Cardiac muscle cell (in vitro differentiated cells and primary cell): ENCODE measurements at regions not wholly inside any gene's neighbourhood (a gene's known extent, or its start where the extent isn't known, plus 50 kb on each side); places are given as distances from the start of the nearest gene placed in this dataset.
A peak's percentile ranks its signal among the peaks of the same experiment; 100 is the strongest.

Experiments
- DNase-seq, 2 donors: peaks; one replicate each; pipeline versions ENCODE4 v3.0.0 to v3.0.0-alpha.2; 2010 to 2017; ENCODE audit warnings: low read depth in 1 of 2, low spot score in 1 of 2
- H3K27ac ChIP-seq: fragments of 200-600 bp; sonication (generic); 2 replicates; pipeline ENCODE4 v1.5.1; 2016
- H3K27me3 ChIP-seq: fragments of 200-600 bp; sonication (generic); 2 replicates; pipeline ENCODE4 v1.6.0; 2016; ENCODE audit warnings: control low read depth
- H3K36me3 ChIP-seq: fragments of 200-600 bp; sonication (generic); 2 replicates; pipeline ENCODE4 v1.5.1; 2016; ENCODE audit warnings: control low read depth
- H3K4me1 ChIP-seq: fragments of 200-600 bp; sonication (generic); 2 replicates; pipeline ENCODE4 v1.8.1; 2017; ENCODE audit warnings: low read depth, mild to moderate bottlenecking, mixed run types
- H3K4me3 ChIP-seq: fragments of 200-600 bp; sonication (generic); 2 replicates; pipeline ENCODE4 v1.5.1; 2016; ENCODE audit warnings: mild to moderate bottlenecking
- H3K9me3 ChIP-seq: fragments of 200-600 bp; sonication (generic); 2 replicates; pipeline ENCODE4 v1.5.1; 2017; ENCODE audit warnings: low read depth, mild to moderate bottlenecking, control low read depth
- CTCF ChIP-seq: IDR thresholded peaks from 2 replicates; pipeline ENCODE4 v1.5.1; 2012; ENCODE audit warnings: low read depth, mild to moderate bottlenecking, low read length

GRCh38 chr3:73681610-73682009 is 56.9 kb upstream of the PDZRN3 start:
- Histone ChIP-seq H3K27ac (no peak overlapping the region), H3K36me3 (no peaks in the 10 kb centered on the region), H3K27me3 (no peaks in the 10 kb centered on the region), H3K4me1 (no peaks in the 10 kb centered on the region), H3K4me3 (no peak overlapping the region), H3K9me3 (no peaks in the 10 kb centered on the region)
- no peak for TF ChIP-seq CTCF
- DNase-seq: peak in 1 of 2 donors; percentile 28

- DNase-seq: no peak
- no peaks in the 10 kb centered on the region for H3K27me3 ChIP-seq
- no peak overlapping the region for H3K4me3 ChIP-seq
- no peak overlapping the region for H3K27ac ChIP-seq
- H3K9me3 ChIP-seq: no peaks in the 10 kb centered on the region
- no peak for TF ChIP-seq CTCF
- no peaks in the 10 kb centered on the region for H3K36me3 ChIP-seq
- H3K4me1 ChIP-seq: no peaks in the 10 kb centered on the region
Observed at GRCh38 chr3:73681198-73681597, 56.5 kb upstream of the PDZRN3 start.

DNA sequence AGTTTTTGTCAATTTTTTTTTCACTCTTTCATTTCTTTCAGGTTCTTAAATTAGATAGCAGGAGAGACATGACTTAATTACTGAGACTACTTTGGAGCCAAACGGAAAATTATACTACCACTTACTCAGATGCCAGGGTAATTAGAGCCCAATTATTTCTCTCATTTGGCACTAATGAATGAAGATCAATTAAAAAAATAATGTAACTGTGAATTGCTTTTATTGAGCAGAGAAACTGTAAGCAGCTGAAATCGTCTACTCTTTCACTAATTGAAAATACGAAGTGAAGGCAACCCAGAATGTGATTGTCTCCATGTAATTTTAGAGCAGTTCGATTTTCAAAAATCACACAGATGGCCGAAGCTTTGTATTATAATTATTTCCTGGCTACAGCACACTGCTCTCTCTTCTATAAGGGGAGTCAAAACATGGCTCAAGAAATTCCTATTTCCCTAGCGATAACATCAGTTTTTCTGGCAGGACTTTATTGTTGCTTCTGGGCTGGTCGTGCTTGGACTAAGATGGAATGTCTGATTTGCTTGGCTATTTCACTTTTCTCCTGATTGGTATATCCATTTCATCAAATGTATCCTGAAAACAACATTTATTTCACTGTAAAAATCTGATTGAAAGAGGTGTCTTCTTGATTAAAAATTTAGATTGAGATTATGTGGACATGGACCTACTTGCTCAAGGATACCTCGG is 55.8 kb upstream of the PDZRN3 start:
- DNase-seq: no peak
- Histone ChIP-seq H3K27me3 (no peaks in the 10 kb centered on the region), H3K36me3 (no peaks in the 10 kb centered on the region), H3K9me3 (no peaks in the 10 kb centered on the region), H3K4me1 (no peaks in the 10 kb centered on the region), H3K27ac (no peak overlapping the region), H3K4me3 (no peak overlapping the region)
- no peak for TF ChIP-seq CTCF

- TF ChIP-seq CTCF: no peak
- no peaks in the 10 kb centered on the region for H3K27me3 ChIP-seq
- no peak overlapping the region for H3K27ac ChIP-seq
- no peak overlapping the region for H3K4me3 ChIP-seq
- no peaks in the 10 kb centered on the region for H3K36me3 ChIP-seq
- H3K4me1 ChIP-seq: peaks cover 7% of the 10 kb centered on the region
- no peak for DNase-seq
- no peaks in the 10 kb centered on the region for H3K9me3 ChIP-seq
Observed at GRCh38 chr3:73677336-73678024, 52.7 kb upstream of the PDZRN3 start.
